Fibroblast of the aortic adventitia (primary cell): ENCODE measurements at regions not wholly inside any gene's neighbourhood (a gene's known extent, or its start where the extent isn't known, plus 50 kb on each side); places are given as distances from the start of the nearest gene placed in this dataset.

Experiments
- DNase-seq: peaks from one replicate; pipeline ENCODE4 v3.0.0-alpha.2; 2010; ENCODE audit warnings: low read depth
- H3K4me3 ChIP-seq: 2 replicates; pipeline ENCODE4 v1.5.1; 2011; ENCODE audit warnings: low read depth, mild to moderate bottlenecking, control low read depth, low read length, moderate library complexity
- TF ChIP-seq, protein P1 (sequence below): IDR thresholded peaks from 2 replicates; pipeline ENCODE4 v1.5.1; 2011; ENCODE audit warnings: mild to moderate bottlenecking, low read length, control low read depth, inconsistent platforms; ENCODE audit not compliant: insufficient read depth

- TF ChIP-seq, protein P1, sequence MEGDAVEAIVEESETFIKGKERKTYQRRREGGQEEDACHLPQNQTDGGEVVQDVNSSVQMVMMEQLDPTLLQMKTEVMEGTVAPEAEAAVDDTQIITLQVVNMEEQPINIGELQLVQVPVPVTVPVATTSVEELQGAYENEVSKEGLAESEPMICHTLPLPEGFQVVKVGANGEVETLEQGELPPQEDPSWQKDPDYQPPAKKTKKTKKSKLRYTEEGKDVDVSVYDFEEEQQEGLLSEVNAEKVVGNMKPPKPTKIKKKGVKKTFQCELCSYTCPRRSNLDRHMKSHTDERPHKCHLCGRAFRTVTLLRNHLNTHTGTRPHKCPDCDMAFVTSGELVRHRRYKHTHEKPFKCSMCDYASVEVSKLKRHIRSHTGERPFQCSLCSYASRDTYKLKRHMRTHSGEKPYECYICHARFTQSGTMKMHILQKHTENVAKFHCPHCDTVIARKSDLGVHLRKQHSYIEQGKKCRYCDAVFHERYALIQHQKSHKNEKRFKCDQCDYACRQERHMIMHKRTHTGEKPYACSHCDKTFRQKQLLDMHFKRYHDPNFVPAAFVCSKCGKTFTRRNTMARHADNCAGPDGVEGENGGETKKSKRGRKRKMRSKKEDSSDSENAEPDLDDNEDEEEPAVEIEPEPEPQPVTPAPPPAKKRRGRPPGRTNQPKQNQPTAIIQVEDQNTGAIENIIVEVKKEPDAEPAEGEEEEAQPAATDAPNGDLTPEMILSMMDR: no peak
- no peak overlapping the region for H3K4me3 ChIP-seq
- DNase-seq: no peak
Measured at GRCh38 chr4:163665101-163665500, 170.6 kb downstream of the TMA16 start.

DNA sequence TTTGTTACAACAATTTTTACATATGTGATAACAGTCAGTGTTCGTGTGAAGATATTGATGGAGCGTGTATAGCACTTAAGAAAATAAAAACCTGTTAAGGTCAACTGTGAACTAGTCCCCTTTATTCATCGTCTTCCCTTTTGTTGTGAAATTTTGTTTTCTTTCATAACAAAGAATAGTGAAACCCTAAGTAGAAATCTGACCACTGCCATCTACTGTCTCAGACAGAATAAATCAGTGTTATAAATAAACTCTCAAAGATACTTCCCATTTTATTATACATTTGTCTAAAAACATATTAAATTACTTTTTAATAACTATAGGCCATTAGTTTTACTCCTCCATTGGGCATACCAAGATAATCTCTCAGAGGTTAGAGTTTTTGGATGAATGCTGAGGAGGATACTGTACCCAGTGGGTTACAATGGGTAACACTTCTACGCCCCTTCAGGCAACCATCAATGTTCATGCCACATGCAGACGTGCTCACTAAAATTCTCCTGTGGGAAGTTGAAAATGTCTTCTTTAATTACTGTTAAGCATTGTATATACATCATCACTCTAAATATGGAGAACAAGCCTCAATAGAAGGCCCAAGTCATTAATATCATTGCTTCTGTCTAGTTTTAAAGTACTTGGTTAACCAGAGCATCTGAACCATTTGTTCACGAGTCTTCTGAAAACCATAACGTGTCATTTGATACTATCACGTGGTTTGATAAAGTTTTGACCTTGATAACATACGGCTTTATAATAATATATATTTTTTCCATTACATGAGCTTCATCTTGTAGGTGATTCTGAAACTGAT, 171.2 kb downstream of the TMA16 start:
- no peak overlapping the region for H3K4me3 ChIP-seq
- TF ChIP-seq, protein P1: no peak
- DNase-seq: no peak

GRCh38 chr4:163666332-163666873, 171.9 kb downstream of the TMA16 start:
- no peak for DNase-seq
- no peak overlapping the region for H3K4me3 ChIP-seq
- TF ChIP-seq, protein P1: no peak

DNA sequence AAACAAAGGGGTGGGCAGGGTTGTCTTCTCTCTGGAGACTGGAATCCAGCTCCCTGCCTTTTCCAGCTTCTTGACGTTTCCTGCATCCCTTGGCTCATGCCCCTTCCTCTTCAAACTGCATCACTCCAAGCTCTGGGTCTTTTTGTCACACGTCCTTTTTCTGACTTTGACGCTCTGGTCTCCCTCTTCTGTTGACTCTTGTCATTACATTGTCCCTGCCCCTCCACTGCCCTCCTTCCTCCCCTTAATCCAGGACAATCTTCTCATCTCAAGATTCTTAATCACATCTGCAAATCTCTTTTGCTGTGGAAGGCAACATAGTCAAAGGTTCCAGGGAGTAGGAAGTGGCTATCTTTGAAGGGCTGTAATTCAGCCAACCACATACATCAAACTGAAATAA, 178.3 kb downstream of the TMA16 start:
- DNase-seq: no peak
- TF ChIP-seq, protein P1: no peak
- H3K4me3 ChIP-seq: no peak overlapping the region

DNA sequence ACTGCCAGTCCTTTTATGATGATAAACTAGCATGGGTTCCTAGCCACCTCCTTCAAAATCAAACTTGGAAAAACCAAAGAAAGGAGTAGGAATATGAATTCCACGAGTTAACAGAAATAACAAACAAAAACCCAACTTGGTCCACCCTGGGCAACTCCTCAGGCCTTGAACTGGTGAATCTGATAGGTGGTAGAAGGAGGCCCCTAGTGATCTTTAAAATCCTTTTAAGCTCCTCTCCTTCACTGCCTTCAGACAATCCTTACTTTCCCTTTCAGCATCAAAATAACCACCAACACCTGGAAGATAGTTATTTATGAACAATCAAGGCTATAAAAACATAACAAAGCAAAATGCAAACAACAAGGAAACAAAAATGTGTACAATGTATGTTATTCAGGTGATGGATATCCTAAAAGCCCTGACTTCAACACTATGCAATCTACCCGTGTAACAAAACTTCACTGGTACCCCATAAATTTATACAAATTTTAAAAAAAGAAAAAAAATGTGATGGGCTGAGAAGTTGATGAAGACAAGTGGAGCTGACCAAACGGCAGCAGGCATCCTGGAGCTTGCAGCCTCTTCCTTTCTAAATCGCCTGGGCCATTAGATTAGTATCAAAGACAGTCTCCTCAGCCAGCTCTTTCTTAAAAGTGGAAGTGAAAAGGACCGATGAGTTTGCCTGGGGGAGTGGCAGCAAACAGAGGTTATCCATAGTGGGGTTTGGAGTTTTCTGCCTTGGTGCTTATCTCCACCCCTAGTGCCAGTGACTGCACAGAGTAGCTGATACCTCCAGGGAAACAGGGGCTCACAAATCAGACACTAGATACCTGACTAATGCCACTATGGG, 179.6 kb downstream of the TMA16 start:
- DNase-seq: no peak

GRCh38 chr4:163679189-163679588, 184.7 kb downstream of the TMA16 start:
- no peak for DNase-seq
- no peak overlapping the region for H3K4me3 ChIP-seq
- TF ChIP-seq, protein P1: no peak

More for the DNA sequence above, 179.6 kb downstream of the TMA16 start:
- TF ChIP-seq, protein P1: no peak
- H3K4me3 ChIP-seq: no peak overlapping the region
